HEK293T (cell line): ENCODE measurements at regions not wholly inside any gene's neighbourhood (a gene's known extent, or its start where the extent isn't known, plus 50 kb on each side); places are given as distances from the start of the nearest gene placed in this dataset.

ENCODE experiments used
- CTCF ChIA-PET: fragments of 350-600 bp; formaldehyde crosslinking; extraction: SDS; loops from one replicate; lab custom pipeline; 2021; ENCODE audit warnings: antibody characterized with exemption, inconsistent platforms; lab: Yijun Ruan, JAX
- POLR2A ChIA-PET: fragments of 350-600 bp; formaldehyde crosslinking; extraction: SDS; loops from one replicate; lab custom pipeline; 2020; ENCODE audit warnings: antibody characterized with exemption, inconsistent platforms; lab: Yijun Ruan, JAX
- DNase-seq: peaks from one replicate; pipeline ENCODE4 v3.0.0; 2012; ENCODE audit warnings: mixed read lengths; ENCODE audit errors: extremely low spot score
- ARNT ChIP-seq: fragments of 450-650 bp; IDR thresholded peaks from 2 replicates; pipeline ENCODE4 v1.6.1; 2017; ENCODE audit warnings: mild to moderate bottlenecking
- BHLHE40 ChIP-seq: fragments of 450-650 bp; IDR thresholded peaks from 2 replicates; pipeline ENCODE4 v1.6.1; 2016; ENCODE audit warnings: mild to moderate bottlenecking, moderate library complexity, borderline replicate concordance
- CTBP1 ChIP-seq: fragments of 450-650 bp; IDR thresholded peaks from 2 replicates; pipeline ENCODE4 v1.6.1; 2016; ENCODE audit warnings: borderline replicate concordance
- ELF4 ChIP-seq: fragments of 450-650 bp; IDR thresholded peaks from 2 replicates; pipeline ENCODE4 v1.6.1; 2017; ENCODE audit warnings: antibody characterized with exemption
- FOXA1 ChIP-seq: fragments of 450-650 bp; IDR thresholded peaks from 2 replicates; pipeline ENCODE4 v1.6.1; 2016; ENCODE audit warnings: mild to moderate bottlenecking
- FOXK2 ChIP-seq: fragments of 450-650 bp; IDR thresholded peaks from 2 replicates; pipeline ENCODE4 v1.6.1; 2016; ENCODE audit warnings: mild to moderate bottlenecking
- FOXM1 ChIP-seq: fragments of 450-650 bp; IDR thresholded peaks from 2 replicates; pipeline ENCODE4 v1.6.1; 2017; ENCODE audit warnings: mild to moderate bottlenecking, borderline replicate concordance
- HDGF ChIP-seq: fragments of 450-650 bp; IDR thresholded peaks from 2 replicates; pipeline ENCODE4 v1.6.1; 2017; ENCODE audit warnings: antibody characterized with exemption, borderline replicate concordance
- L3MBTL2 ChIP-seq: fragments of 450-650 bp; conservative IDR thresholded peaks from 2 replicates; pipeline ENCODE4 v1.6.1; 2016; ENCODE audit warnings: mild to moderate bottlenecking
- LEF1 ChIP-seq: fragments of 450-650 bp; IDR thresholded peaks from 2 replicates; pipeline ENCODE4 v1.6.1; 2017; ENCODE audit warnings: mild to moderate bottlenecking, borderline replicate concordance
- NFRKB ChIP-seq: fragments of 450-650 bp; IDR thresholded peaks from 2 replicates; pipeline ENCODE4 v1.6.1; 2016; ENCODE audit warnings: mild to moderate bottlenecking, moderate library complexity
- PKNOX1 ChIP-seq: fragments of 450-650 bp; IDR thresholded peaks from 2 replicates; pipeline ENCODE4 v1.6.1; 2016
- SP1 ChIP-seq: fragments of 450-650 bp; IDR thresholded peaks from 2 replicates; pipeline ENCODE4 v1.6.1; 2017
- SUZ12 ChIP-seq: fragments of 450-650 bp; IDR thresholded peaks from 2 replicates; pipeline ENCODE4 v1.6.1; 2016; ENCODE audit warnings: mild to moderate bottlenecking
- TARDBP ChIP-seq: fragments of 450-650 bp; IDR thresholded peaks from 2 replicates; pipeline ENCODE4 v1.6.1; 2016
- ZNF384 ChIP-seq: fragments of 450-650 bp; IDR thresholded peaks from 2 replicates; pipeline ENCODE4 v1.6.1; 2016

GRCh38 chr13:102945886-102946285, 100.1 kb downstream of the ERCC5 start:
- POLR2A ChIA-PET, result no interaction called here
- CTCF ChIA-PET, result no interaction called here
- DNase-seq, result no peak
- TF ChIP-seq ELF4, result no peak
- no peak for TF ChIP-seq HDGF
- no peak for TF ChIP-seq L3MBTL2
- TF ChIP-seq FOXM1, result no peak
- no peak for TF ChIP-seq TARDBP
- no peak for TF ChIP-seq LEF1
- TF ChIP-seq ARNT, result no peak
- no peak for TF ChIP-seq BHLHE40
- no peak for TF ChIP-seq ZNF384
- TF ChIP-seq NFRKB, result no peak
- no peak for TF ChIP-seq CTBP1

- CTCF ChIA-PET, result no interaction called here
- TF ChIP-seq FOXA1 (no peak), SUZ12 (no peak), FOXK2 (no peak), SP1 (no peak), HDGF (no peak), ZNF384 (no peak), BHLHE40 (no peak), TARDBP (no peak), NFRKB (no peak), ELF4 (no peak)
- DNase-seq, result no peak
- POLR2A ChIA-PET, result no interaction called here
Observed at GRCh38 chr13:102945324-102945815, 99.5 kb downstream of the ERCC5 start.

GRCh38 chr13:102944821-102945220, 99.0 kb downstream of the ERCC5 start:
- DNase-seq, result no peak
- POLR2A ChIA-PET, result no interaction called here
- CTCF ChIA-PET, result no interaction called here
- TF ChIP-seq PKNOX1 (no peak), FOXK2 (no peak), BHLHE40 (no peak), ELF4 (no peak), TARDBP (no peak), LEF1 (no peak), FOXA1 (no peak), L3MBTL2 (no peak), FOXM1 (no peak), ARNT (no peak), ZNF384 (no peak), CTBP1 (no peak)

- no peak for DNase-seq
- ChIA-PET POLR2A (no interaction called here), CTCF (no interaction called here)
- no peak for TF ChIP-seq NFRKB
- TF ChIP-seq FOXK2, result no peak
- no peak for TF ChIP-seq LEF1
- no peak for TF ChIP-seq PKNOX1
- TF ChIP-seq TARDBP, result no peak
- no peak for TF ChIP-seq SP1
- TF ChIP-seq ELF4, result no peak
Observed at GRCh38 chr13:102940770-102941169, 94.9 kb downstream of the ERCC5 start.

- TF ChIP-seq CTBP1 (no peak), PKNOX1 (no peak), HDGF (no peak), SUZ12 (no peak), NFRKB (no peak), ZNF384 (no peak), FOXM1 (no peak), ARNT (no peak), BHLHE40 (no peak), TARDBP (no peak), LEF1 (no peak)
- CTCF ChIA-PET, result no interaction called here
- POLR2A ChIA-PET, result no interaction called here
- DNase-seq, result no peak
Observed at GRCh38 chr13:102940143-102940542, 94.3 kb downstream of the ERCC5 start.

- ChIA-PET POLR2A (no interaction called here), CTCF (no interaction called here)
- no peak for TF ChIP-seq PKNOX1
- TF ChIP-seq FOXK2, result no peak
- TF ChIP-seq SP1, result no peak
- TF ChIP-seq L3MBTL2, result no peak
- TF ChIP-seq ARNT, result no peak
- TF ChIP-seq ELF4, result no peak
- no peak for TF ChIP-seq SUZ12
- TF ChIP-seq BHLHE40, result no peak
- TF ChIP-seq LEF1, result no peak
- no peak for TF ChIP-seq TARDBP
- TF ChIP-seq NFRKB, result no peak
- no peak for TF ChIP-seq FOXA1
- no peak for TF ChIP-seq CTBP1
- TF ChIP-seq FOXM1, result no peak
- TF ChIP-seq HDGF, result no peak
- no peak for DNase-seq
Observed at GRCh38 chr13:102935896-102936321, 90.1 kb downstream of the ERCC5 start.
